IMR-90 (cell line): ENCODE measurements at regions not wholly inside any gene's neighbourhood (a gene's known extent, or its start where the extent isn't known, plus 50 kb on each side); places are given as distances from the start of the nearest gene placed in this dataset.
A peak's percentile ranks its signal among the peaks of the same experiment; 100 is the strongest.

ENCODE experiments used
- ATAC-seq: fragments of 200-7000 bp; cut with Tn5 transposase; 2 replicates; pipeline ENCODE4 v1.9.1; 2020; ENCODE audit warnings: low read depth, mild to moderate bottlenecking, moderate library complexity
- BruUV-seq: library from RNA; stranded (reverse); fragments of 400-500 nt; replicated peaks from 2 replicates; lab custom pipeline; 2021; lab: Mats Ljungman, UMichigan
- CTCF ChIA-PET: fragments of 300-600 bp; formaldehyde crosslinking; extraction: SDS; loops from one replicate; lab custom pipeline; 2021; ENCODE audit warnings: antibody characterized with exemption; lab: Yijun Ruan, JAX
- POLR2A ChIA-PET: fragments of 300-600 bp; sonication (Branson Sonifier 250); formaldehyde crosslinking; loops from one replicate; lab custom pipeline; 2022; ENCODE audit warnings: antibody characterized with exemption; ENCODE audit not compliant: unreplicated experiment; lab: Charles Lee
- DNase-seq: peaks from one replicate; pipeline ENCODE4 v3.0.0; 2013
- H2AFZ ChIP-seq: replicated peaks from 2 replicates; pipeline ENCODE3; 2013; ENCODE audit warnings: low read length, mild to moderate bottlenecking; ENCODE audit not compliant: poor library complexity
- H2AK5ac ChIP-seq: 2 replicates; pipeline ENCODE4 v1.6.1; 2013; ENCODE audit warnings: low read depth, low read length, inconsistent platforms
- H2AK9ac ChIP-seq: replicated peaks from 2 replicates; pipeline ENCODE3; 2013; ENCODE audit warnings: mild to moderate bottlenecking, low read depth, low read length, moderate library complexity; ENCODE audit not compliant: poor library complexity
- H2BK120ac ChIP-seq: 2 replicates; pipeline ENCODE4 v1.6.1; 2013; ENCODE audit warnings: low read depth, low read length, inconsistent platforms
- H2BK15ac ChIP-seq: 3 replicates; pipeline ENCODE4 v1.6.1; 2013; ENCODE audit warnings: low read depth, low read length, inconsistent platforms
- H2BK20ac ChIP-seq: 2 replicates; pipeline ENCODE4 v1.6.1; 2013; ENCODE audit warnings: low read depth, mild to moderate bottlenecking, inconsistent platforms, low read length, moderate library complexity
- H2BK5ac ChIP-seq: 2 replicates; pipeline ENCODE4 v1.6.1; 2013; ENCODE audit warnings: mild to moderate bottlenecking, low read depth, low read length, inconsistent platforms; ENCODE audit not compliant: poor library complexity, severe bottlenecking
- H3K14ac ChIP-seq: replicated peaks from 2 replicates; pipeline ENCODE4 v1.6.1; 2013; ENCODE audit warnings: low read depth, low read length, inconsistent platforms
- H3K18ac ChIP-seq: 2 replicates; pipeline ENCODE4 v1.6.1; 2013; ENCODE audit warnings: low read depth, low read length, control low read depth
- H3K23ac ChIP-seq: 2 replicates; pipeline ENCODE4 v1.6.1; 2013; ENCODE audit warnings: low read depth, low read length, inconsistent platforms
- H3K27ac ChIP-seq: 2 replicates; pipeline ENCODE4 v1.5.1; 2013; ENCODE audit warnings: mild to moderate bottlenecking, control low read depth, low read length; ENCODE audit not compliant: insufficient read depth
- H3K27me3 ChIP-seq: 2 replicates; pipeline ENCODE4 v1.6.1; 2013; ENCODE audit warnings: low read length; ENCODE audit not compliant: control insufficient read depth, insufficient read depth
- H3K36me3 ChIP-seq: 2 replicates; pipeline ENCODE4 v1.6.1; 2013; ENCODE audit warnings: low read length, mixed read lengths; ENCODE audit not compliant: control insufficient read depth, insufficient read depth
- H3K4ac ChIP-seq: 2 replicates; pipeline ENCODE4 v1.6.1; 2013; ENCODE audit warnings: low read depth, low read length, inconsistent platforms
- H3K4me1 ChIP-seq: 2 replicates; pipeline ENCODE4 v1.6.1; 2013; ENCODE audit warnings: low read length, mixed read lengths; ENCODE audit not compliant: control insufficient read depth, insufficient read depth
- H3K4me2 ChIP-seq: 2 replicates; pipeline ENCODE4 v1.6.1; 2013; ENCODE audit warnings: low read depth, mild to moderate bottlenecking, control low read depth, low read length, moderate library complexity
- H3K4me3 ChIP-seq: 2 replicates; pipeline ENCODE4 v1.5.1; 2013; ENCODE audit warnings: low read depth, mild to moderate bottlenecking, control low read depth, low read length, moderate library complexity; ENCODE audit not compliant: insufficient read depth
- H3K56ac ChIP-seq: 2 replicates; pipeline ENCODE4 v1.6.1; 2013; ENCODE audit warnings: low read length, inconsistent platforms; ENCODE audit not compliant: insufficient read depth; ENCODE audit errors: extremely low read depth
- H3K79me1 ChIP-seq, 2 experiments: 2 replicates each; pipeline ENCODE4 v1.6.1; 2013; ENCODE audit warnings: low read length in 2 of 2, inconsistent platforms in 1 of 2, low read depth in 1 of 2
- H3K9ac ChIP-seq: 2 replicates; pipeline ENCODE4 v1.6.1; 2013; ENCODE audit warnings: low read depth, low read length, control low read depth
- H3K9me1 ChIP-seq: 2 replicates; pipeline ENCODE4 v1.6.1; 2013; ENCODE audit warnings: low read length, inconsistent platforms; ENCODE audit not compliant: insufficient read depth
- H3K9me3 ChIP-seq: 2 replicates; pipeline ENCODE4 v1.6.1; 2013; ENCODE audit warnings: low read length; ENCODE audit not compliant: control insufficient read depth, insufficient read depth
- H4K20me1 ChIP-seq: 2 replicates; pipeline ENCODE4 v1.6.1; 2013; ENCODE audit warnings: low read length, inconsistent platforms; ENCODE audit not compliant: insufficient read depth
- H4K5ac ChIP-seq: 2 replicates; pipeline ENCODE4 v1.6.1; 2013; ENCODE audit warnings: mild to moderate bottlenecking, low read depth, low read length, control low read depth
- H4K8ac ChIP-seq, 2 experiments: 2 replicates each; pipeline ENCODE4 v1.6.1; 2013; ENCODE audit warnings: low read depth in 2 of 2, low read length in 2 of 2, control low read depth in 1 of 2, inconsistent platforms in 1 of 2
- H4K91ac ChIP-seq: 2 replicates; pipeline ENCODE4 v1.6.1; 2013; ENCODE audit warnings: low read depth, low read length, inconsistent platforms; ENCODE audit not compliant: insufficient read depth
- CEBPB ChIP-seq: IDR thresholded peaks from 2 replicates; pipeline ENCODE4 v1.6.1; 2012; ENCODE audit warnings: low read depth, low read length, improper control_type of control experiment
- CHD1 ChIP-seq: IDR thresholded peaks from 2 replicates; pipeline ENCODE4 v1.6.1; 2012; ENCODE audit warnings: low read depth, low read length, improper control_type of control experiment
- MAFK ChIP-seq: IDR thresholded peaks from 2 replicates; pipeline ENCODE4 v1.6.1; 2012; ENCODE audit warnings: low read depth, low read length, improper control_type of control experiment
- MAZ ChIP-seq: IDR thresholded peaks from 2 replicates; pipeline ENCODE4 v1.6.1; 2012; ENCODE audit warnings: low read depth, mild to moderate bottlenecking, low read length, improper control_type of control experiment, moderate library complexity, borderline replicate concordance
- RCOR1 ChIP-seq: IDR thresholded peaks from 2 replicates; pipeline ENCODE4 v1.6.1; 2012; ENCODE audit warnings: mild to moderate bottlenecking, low read length, improper control_type of control experiment; ENCODE audit not compliant: insufficient replicate concordance
- RFX5 ChIP-seq: IDR thresholded peaks from 2 replicates; pipeline ENCODE4 v1.8.0; 2012; ENCODE audit warnings: low read depth, mild to moderate bottlenecking, low read length, moderate library complexity
- SMC3 ChIP-seq: fragments of 150-350 bp; IDR thresholded peaks from 2 replicates; pipeline ENCODE4 v1.6.1; 2016; ENCODE audit warnings: low read depth, mild to moderate bottlenecking, antibody characterized with exemption, low read length, moderate library complexity
- WGBS, 2 experiments: methylation state at CpG; one replicate each; pipeline versions ENCODE4 v1.1.5 to v1.1.7; 2013; ENCODE audit warnings: missing lambda C conversion rate in 2 of 2; ENCODE audit not compliant: insufficient read length in 1 of 2; ENCODE audit errors: extremely low coverage in 2 of 2; 5-methylcytosine and 5-hydroxymethylcytosine counted together
- dilution Hi-C: fragments of 300-500 bp; cut with HindIII; formaldehyde crosslinking; loops from one replicate; pipeline ENCODE4 v1.14.3; 2018; ENCODE audit warnings: low sequenced_read_pairs; ENCODE audit not compliant: unreplicated experiment
- in situ Hi-C: fragments of 300-500 bp; cut with MboI; formaldehyde crosslinking; loops from 3 replicates; pipeline ENCODE4 v1.14.3; 2019; ENCODE audit warnings: low sequenced_read_pairs, inconsistent platforms, mixed read lengths
- intact Hi-C: fragments of 100-400 bp; cut with micrococcal nuclease; formaldehyde crosslinking; loops from 2 replicates; pipeline ENCODE4 v1.10.0; 2022
- TF ChIP-seq, protein P1 (sequence below): fragments of 150-350 bp; IDR thresholded peaks from 2 replicates; pipeline ENCODE4 v1.6.1; 2017; ENCODE audit warnings: mild to moderate bottlenecking, antibody characterized with exemption, low read length, low read depth
- TF ChIP-seq, protein P2 (sequence below): fragments of 150-350 bp; IDR thresholded peaks from 2 replicates; pipeline ENCODE4 v1.6.1; 2016; ENCODE audit warnings: low read depth, mild to moderate bottlenecking, low read length, moderate library complexity, borderline replicate concordance

DNA sequence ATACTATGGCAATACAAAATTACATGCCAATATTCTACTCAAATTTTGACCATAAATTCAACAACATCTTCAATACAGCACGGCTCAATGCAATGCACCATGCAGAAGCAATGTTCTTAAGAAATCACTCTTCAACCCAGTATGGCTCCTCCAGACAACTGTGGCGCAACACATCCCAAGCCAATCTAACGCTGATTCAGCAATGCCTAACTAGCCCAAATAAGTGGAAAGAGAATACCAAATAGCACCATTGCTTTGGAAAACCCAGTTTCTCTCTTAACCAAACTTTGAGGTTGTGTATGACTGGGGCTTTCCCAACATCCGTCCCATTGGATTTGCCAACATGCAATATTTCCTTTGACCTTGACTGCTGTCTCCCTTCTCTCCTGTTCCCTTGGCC lies 211.1 kb upstream of the TBX3 start:
- no peak overlapping the region for H3K4me2 ChIP-seq
- H3K9me1 ChIP-seq = peaks cover 11% of the 10 kb centered on the region
- no peak overlapping the region; the same call in 1 of the 2 replicates for H3K4ac ChIP-seq
- ChIA-PET POLR2A (no interaction called here), CTCF (no interaction called here)
- intact Hi-C loops (no loop called here), dilution Hi-C loops (no loop called here), in situ Hi-C loops (no loop called here)
- H3K18ac ChIP-seq = no peak overlapping the region
- no peak overlapping the region for H4K5ac ChIP-seq
- TF ChIP-seq CHD1 (no peak), CEBPB (peak; percentile 25; the same call in 1 of the 2 replicates), MAFK (peak; percentile 55), RFX5 (no peak), RCOR1 (no peak), MAZ (no peak), SMC3 (no peak)
- TF ChIP-seq, protein P1, sequence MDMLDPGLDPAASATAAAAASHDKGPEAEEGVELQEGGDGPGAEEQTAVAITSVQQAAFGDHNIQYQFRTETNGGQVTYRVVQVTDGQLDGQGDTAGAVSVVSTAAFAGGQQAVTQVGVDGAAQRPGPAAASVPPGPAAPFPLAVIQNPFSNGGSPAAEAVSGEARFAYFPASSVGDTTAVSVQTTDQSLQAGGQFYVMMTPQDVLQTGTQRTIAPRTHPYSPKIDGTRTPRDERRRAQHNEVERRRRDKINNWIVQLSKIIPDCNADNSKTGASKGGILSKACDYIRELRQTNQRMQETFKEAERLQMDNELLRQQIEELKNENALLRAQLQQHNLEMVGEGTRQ = no peak
- TF ChIP-seq, protein P2, sequence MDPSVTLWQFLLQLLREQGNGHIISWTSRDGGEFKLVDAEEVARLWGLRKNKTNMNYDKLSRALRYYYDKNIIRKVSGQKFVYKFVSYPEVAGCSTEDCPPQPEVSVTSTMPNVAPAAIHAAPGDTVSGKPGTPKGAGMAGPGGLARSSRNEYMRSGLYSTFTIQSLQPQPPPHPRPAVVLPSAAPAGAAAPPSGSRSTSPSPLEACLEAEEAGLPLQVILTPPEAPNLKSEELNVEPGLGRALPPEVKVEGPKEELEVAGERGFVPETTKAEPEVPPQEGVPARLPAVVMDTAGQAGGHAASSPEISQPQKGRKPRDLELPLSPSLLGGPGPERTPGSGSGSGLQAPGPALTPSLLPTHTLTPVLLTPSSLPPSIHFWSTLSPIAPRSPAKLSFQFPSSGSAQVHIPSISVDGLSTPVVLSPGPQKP = no peak
- H3K9ac ChIP-seq = no peak overlapping the region
- no peaks in the 10 kb centered on the region for H3K36me3 ChIP-seq
- WGBS, 2 experiments = no CpG with 5 or more reads among the region's 4 CpGs
- no peak for DNase-seq
- no peaks in the 10 kb centered on the region for H3K79me1 ChIP-seq
- H4K8ac ChIP-seq = peak overlapping the region; percentile 15 to 27; a peak in 2 of 4 replicates
- H2BK15ac ChIP-seq = peak overlapping the region; percentile 31; the same call in 1 of the 3 replicates
- H2BK120ac ChIP-seq = peak overlapping the region; percentile 73; the same call in 1 of the 2 replicates
- no peak overlapping the region for H3K4me3 ChIP-seq
- H3K14ac ChIP-seq = 0 out of 2 replicates have a peak overlapping the region, but pooled peaks have one; percentile 23
- H3K27me3 ChIP-seq = no peaks in the 10 kb centered on the region
- H2BK20ac ChIP-seq = no peak overlapping the region
- no peak overlapping the region for H2AK9ac ChIP-seq
- H4K91ac ChIP-seq = peak overlapping the region; percentile 49
- peak overlapping the region; percentile 64; the same call in 1 of the 2 replicates for H2AK5ac ChIP-seq
- no peak overlapping the region for H3K56ac ChIP-seq
- no peaks in the 10 kb centered on the region for H3K9me3 ChIP-seq
- no peaks in the 10 kb centered on the region for H4K20me1 ChIP-seq
- peak overlapping the region; percentile 52 for H2AFZ ChIP-seq
- no peak overlapping the region for H3K23ac ChIP-seq
- no peak overlapping the region for H3K27ac ChIP-seq
- no peak for ATAC-seq
- peaks cover 3% of the 10 kb centered on the region; the same call in 1 of the 2 replicates for H3K4me1 ChIP-seq
- no TSS peak for BruUV-seq
- no peak overlapping the region for H2BK5ac ChIP-seq
